Keratinocyte (primary cell): ENCODE measurements at regions not wholly inside any gene's neighbourhood (a gene's known extent, or its start where the extent isn't known, plus 50 kb on each side); places are given as distances from the start of the nearest gene placed in this dataset.

Source experiments
- DNase-seq: peaks from one replicate; pipeline ENCODE4 v3.0.0-alpha.2; 2011; ENCODE audit warnings: low read depth, missing footprints, low spot score
- FAIRE-seq: peaks from 2 replicates; lab custom pipeline; 2011; peaks lifted over from hg19 to GRCh38; lab: Jason Lieb, UNC
- H2AFZ ChIP-seq: 2 replicates; pipeline ENCODE4 v1.6.0; 2012; ENCODE audit warnings: low read length, control low read depth, inconsistent platforms; ENCODE audit not compliant: control insufficient read depth
- H3K27ac ChIP-seq: 2 replicates; pipeline ENCODE4 v1.5.1; 2011; ENCODE audit warnings: low read length; ENCODE audit not compliant: control insufficient read depth, insufficient read depth
- H3K27me3 ChIP-seq: 3 replicates; pipeline ENCODE4 v1.6.0; 2011; ENCODE audit warnings: low read length; ENCODE audit not compliant: control insufficient read depth, insufficient read depth; ENCODE audit errors: extremely low read depth
- H3K36me3 ChIP-seq, 2 experiments: 2 replicates in 1 of 2; 3 replicates in 1 of 2; pipeline ENCODE4 v1.5.1; 2011; ENCODE audit warnings: low read length in 2 of 2, mild to moderate bottlenecking in 1 of 2; ENCODE audit not compliant: control insufficient read depth in 2 of 2, insufficient read depth in 2 of 2; ENCODE audit errors: extremely low read depth in 1 of 2
- H3K4me1 ChIP-seq: 3 replicates; pipeline ENCODE4 v1.5.1; 2011; ENCODE audit warnings: low read length; ENCODE audit not compliant: control insufficient read depth, insufficient read depth; ENCODE audit errors: extremely low read depth
- H3K4me2 ChIP-seq: 3 replicates; pipeline ENCODE4 v1.6.0; 2011; ENCODE audit warnings: low read depth, low read length; ENCODE audit not compliant: control insufficient read depth, insufficient read depth; ENCODE audit errors: extremely low read depth
- H3K4me3 ChIP-seq, 3 experiments: fragments of 200-600 bp in 1 of 3; sonication (generic) in 1 of 3; 2 replicates in 2 of 3; 3 replicates in 1 of 3; pipeline ENCODE4 v1.5.1; 2011 to 2016; ENCODE audit warnings: low read length in 3 of 3, mild to moderate bottlenecking in 3 of 3, control low read depth in 2 of 3, inconsistent platforms in 1 of 3, low read depth in 1 of 3, mixed read lengths in 1 of 3, mixed run types in 1 of 3, moderate library complexity in 1 of 3; ENCODE audit not compliant: control insufficient read depth in 2 of 3, insufficient read depth in 2 of 3; ENCODE audit errors: extremely low read depth in 1 of 3
- H3K79me2 ChIP-seq: 2 replicates; pipeline ENCODE4 v1.6.0; 2012; ENCODE audit warnings: low read length; ENCODE audit not compliant: control insufficient read depth, insufficient read depth
- H3K9ac ChIP-seq: 3 replicates; pipeline ENCODE4 v1.6.0; 2011; ENCODE audit warnings: low read length; ENCODE audit not compliant: control insufficient read depth, insufficient read depth; ENCODE audit errors: extremely low read depth
- H3K9me1 ChIP-seq: 3 replicates; pipeline ENCODE4 v1.6.0; 2011; ENCODE audit warnings: low read length; ENCODE audit not compliant: control insufficient read depth, insufficient read depth; ENCODE audit errors: extremely low read depth
- H3K9me3 ChIP-seq: 2 replicates; pipeline ENCODE4 v1.5.1; 2012; ENCODE audit warnings: low read depth, low read length; ENCODE audit not compliant: control insufficient read depth
- H4K20me1 ChIP-seq: 3 replicates; pipeline ENCODE4 v1.6.0; 2011; ENCODE audit warnings: low read length; ENCODE audit not compliant: control insufficient read depth, insufficient read depth; ENCODE audit errors: extremely low read depth
- EZH2 ChIP-seq: IDR thresholded peaks from one replicate; pipeline ENCODE4 v1.6.1; 2012; ENCODE audit warnings: inconsistent platforms, mild to moderate bottlenecking, low read length, moderate library complexity
- dilution Hi-C: fragments of 300-500 bp; cut with MboI; formaldehyde crosslinking; loops from one replicate; pipeline ENCODE4 v1.7.0; 2020; ENCODE audit warnings: low sequenced_read_pairs; ENCODE audit not compliant: extremely low pct_ligation_motif_present
- TF ChIP-seq, protein P1 (sequence below), 3 experiments: IDR thresholded peaks in 1 of 3; conservative IDR thresholded peaks in 1 of 3; optimal IDR thresholded peaks in 1 of 3; 2 replicates in 2 of 3; 3 replicates in 1 of 3; pipeline versions ENCODE3 to v1.5.1; 2011; ENCODE audit warnings: low read length in 3 of 3, mild to moderate bottlenecking in 3 of 3, moderate library complexity in 2 of 3, control low read depth in 1 of 3, inconsistent platforms in 1 of 3; ENCODE audit not compliant: insufficient read depth in 2 of 3; ENCODE audit errors: extremely low read depth in 1 of 3

DNA sequence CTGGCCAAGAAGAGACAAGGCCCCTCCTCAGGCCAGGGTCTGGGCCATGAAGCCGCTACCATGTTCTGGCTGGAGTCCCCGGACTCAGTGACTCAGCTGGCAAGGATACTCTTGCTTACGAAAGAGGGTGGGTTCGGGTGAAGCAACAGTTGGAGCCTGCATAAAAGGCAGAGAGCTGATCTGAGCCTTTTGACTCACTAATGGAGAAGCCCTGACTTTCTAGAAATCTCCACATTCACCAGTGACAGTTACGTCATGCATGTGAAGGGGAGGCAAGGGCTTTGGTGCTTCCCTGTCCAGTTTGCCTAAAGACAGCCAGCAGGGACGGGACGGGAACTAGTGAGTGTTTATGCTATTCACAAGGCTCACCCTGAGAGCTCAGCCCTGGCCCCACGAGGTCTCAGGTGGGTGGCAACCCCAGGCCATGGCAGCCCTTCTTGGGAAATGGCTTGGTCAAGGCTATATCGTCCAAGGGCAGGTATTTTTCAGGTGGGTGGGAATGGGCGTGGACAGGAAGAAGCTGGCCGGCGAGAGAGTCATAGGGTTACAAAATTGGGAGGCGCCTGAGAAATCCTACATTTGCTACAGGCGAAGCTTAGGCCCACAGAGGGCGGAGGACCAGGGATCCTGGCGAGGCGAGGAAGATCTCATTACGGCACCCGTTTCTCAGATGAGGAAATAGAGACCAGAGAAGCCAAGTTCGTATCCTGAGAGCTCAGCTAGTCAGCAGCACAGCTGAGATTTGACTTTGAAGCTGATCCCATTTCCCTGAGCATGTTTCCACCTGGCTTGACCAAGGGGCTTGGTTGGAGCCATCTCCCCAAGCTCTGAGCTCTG is 314.6 kb downstream of the BCL11B start:
- peaks cover 2% of the 10 kb centered on the region for H3K9me1 ChIP-seq
- H3K27ac ChIP-seq = peak overlapping the region; percentile 13
- H3K4me2 ChIP-seq = peak overlapping the region; percentile 50
- peak overlapping the region; percentile 39 for H2AFZ ChIP-seq
- H3K4me3 ChIP-seq = no peak overlapping the region
- H3K4me1 ChIP-seq = peaks cover 18% of the 10 kb centered on the region
- FAIRE-seq = peak; percentile 73
- H4K20me1 ChIP-seq = no peaks in the 10 kb centered on the region
- H3K9ac ChIP-seq = no peak overlapping the region
- H3K79me2 ChIP-seq = no peaks in the 10 kb centered on the region
- dilution Hi-C loops = no loop called here
- H3K36me3 ChIP-seq = no peaks in the 10 kb centered on the region
- TF ChIP-seq EZH2 = no peak
- TF ChIP-seq, protein P1, sequence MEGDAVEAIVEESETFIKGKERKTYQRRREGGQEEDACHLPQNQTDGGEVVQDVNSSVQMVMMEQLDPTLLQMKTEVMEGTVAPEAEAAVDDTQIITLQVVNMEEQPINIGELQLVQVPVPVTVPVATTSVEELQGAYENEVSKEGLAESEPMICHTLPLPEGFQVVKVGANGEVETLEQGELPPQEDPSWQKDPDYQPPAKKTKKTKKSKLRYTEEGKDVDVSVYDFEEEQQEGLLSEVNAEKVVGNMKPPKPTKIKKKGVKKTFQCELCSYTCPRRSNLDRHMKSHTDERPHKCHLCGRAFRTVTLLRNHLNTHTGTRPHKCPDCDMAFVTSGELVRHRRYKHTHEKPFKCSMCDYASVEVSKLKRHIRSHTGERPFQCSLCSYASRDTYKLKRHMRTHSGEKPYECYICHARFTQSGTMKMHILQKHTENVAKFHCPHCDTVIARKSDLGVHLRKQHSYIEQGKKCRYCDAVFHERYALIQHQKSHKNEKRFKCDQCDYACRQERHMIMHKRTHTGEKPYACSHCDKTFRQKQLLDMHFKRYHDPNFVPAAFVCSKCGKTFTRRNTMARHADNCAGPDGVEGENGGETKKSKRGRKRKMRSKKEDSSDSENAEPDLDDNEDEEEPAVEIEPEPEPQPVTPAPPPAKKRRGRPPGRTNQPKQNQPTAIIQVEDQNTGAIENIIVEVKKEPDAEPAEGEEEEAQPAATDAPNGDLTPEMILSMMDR (optimal IDR thresholded peaks at IDR 0.05 in 1 of 3, IDR thresholded peaks at IDR 0.05 in 1 of 3, conservative IDR thresholded peaks at IDR 0.05 in 1 of 3; ENCODE audit: extremely low read depth in 1 of 3, insufficient read depth in 2 of 3, low read length in 3 of 3) = no peak
- peaks cover 4% of the 10 kb centered on the region for H3K27me3 ChIP-seq
- no peaks in the 10 kb centered on the region for H3K9me3 ChIP-seq
- DNase-seq = peak; percentile 50

DNA sequence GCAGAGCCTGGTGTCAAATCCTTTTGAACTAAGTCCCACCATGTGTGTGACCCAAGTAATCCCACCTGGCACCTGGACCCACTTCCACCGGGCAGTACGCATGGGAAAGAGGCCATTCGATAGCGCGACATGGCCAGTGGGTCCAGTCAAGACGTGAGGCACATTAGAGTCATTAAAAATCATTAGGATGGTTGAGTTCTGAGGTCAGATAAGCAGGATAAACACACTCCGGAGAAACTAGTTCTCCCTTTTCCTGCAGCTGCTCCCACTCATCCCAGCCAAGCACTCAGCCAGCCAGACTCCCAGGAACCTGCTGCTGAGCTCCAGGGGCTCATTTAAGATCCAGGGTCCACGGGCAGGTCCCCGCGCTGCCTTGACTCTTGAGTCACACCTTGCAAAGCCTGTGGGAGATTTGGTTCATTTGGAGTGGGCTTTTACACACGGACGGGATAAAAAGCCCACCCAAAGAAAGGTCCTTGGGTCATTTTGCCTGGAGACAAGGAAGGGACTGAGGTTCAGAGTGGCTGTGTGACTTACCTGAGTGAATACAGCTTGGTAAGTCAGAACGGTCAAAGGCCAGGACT is 313.9 kb downstream of the BCL11B start:
- Histone ChIP-seq H3K9me3 (no peaks in the 10 kb centered on the region), H3K9me1 (peaks cover 2% of the 10 kb centered on the region), H3K4me2 (no peak overlapping the region), H2AFZ (no peak overlapping the region), H3K79me2 (no peaks in the 10 kb centered on the region), H3K4me1 (peaks cover 11% of the 10 kb centered on the region), H3K4me3 (no peak overlapping the region), H3K27ac (no peak overlapping the region), H3K9ac (no peak overlapping the region), H3K36me3 (no peaks in the 10 kb centered on the region), H3K27me3 (peaks cover 4% of the 10 kb centered on the region), H4K20me1 (no peaks in the 10 kb centered on the region)
- no peak for DNase-seq
- dilution Hi-C loops = no loop called here
- FAIRE-seq = no peak
- TF ChIP-seq EZH2 = no peak
- TF ChIP-seq, protein P1 (optimal IDR thresholded peaks at IDR 0.05 in 1 of 3, IDR thresholded peaks at IDR 0.05 in 1 of 3, conservative IDR thresholded peaks at IDR 0.05 in 1 of 3; ENCODE audit: extremely low read depth in 1 of 3, insufficient read depth in 2 of 3, low read length in 3 of 3) = no peak
